ENCODE measurements at regions not wholly inside any gene's neighbourhood (a gene's known extent, or its start where the extent isn't known, plus 50 kb on each side); places are given as distances from the start of the nearest gene placed in this dataset.

DNA sequence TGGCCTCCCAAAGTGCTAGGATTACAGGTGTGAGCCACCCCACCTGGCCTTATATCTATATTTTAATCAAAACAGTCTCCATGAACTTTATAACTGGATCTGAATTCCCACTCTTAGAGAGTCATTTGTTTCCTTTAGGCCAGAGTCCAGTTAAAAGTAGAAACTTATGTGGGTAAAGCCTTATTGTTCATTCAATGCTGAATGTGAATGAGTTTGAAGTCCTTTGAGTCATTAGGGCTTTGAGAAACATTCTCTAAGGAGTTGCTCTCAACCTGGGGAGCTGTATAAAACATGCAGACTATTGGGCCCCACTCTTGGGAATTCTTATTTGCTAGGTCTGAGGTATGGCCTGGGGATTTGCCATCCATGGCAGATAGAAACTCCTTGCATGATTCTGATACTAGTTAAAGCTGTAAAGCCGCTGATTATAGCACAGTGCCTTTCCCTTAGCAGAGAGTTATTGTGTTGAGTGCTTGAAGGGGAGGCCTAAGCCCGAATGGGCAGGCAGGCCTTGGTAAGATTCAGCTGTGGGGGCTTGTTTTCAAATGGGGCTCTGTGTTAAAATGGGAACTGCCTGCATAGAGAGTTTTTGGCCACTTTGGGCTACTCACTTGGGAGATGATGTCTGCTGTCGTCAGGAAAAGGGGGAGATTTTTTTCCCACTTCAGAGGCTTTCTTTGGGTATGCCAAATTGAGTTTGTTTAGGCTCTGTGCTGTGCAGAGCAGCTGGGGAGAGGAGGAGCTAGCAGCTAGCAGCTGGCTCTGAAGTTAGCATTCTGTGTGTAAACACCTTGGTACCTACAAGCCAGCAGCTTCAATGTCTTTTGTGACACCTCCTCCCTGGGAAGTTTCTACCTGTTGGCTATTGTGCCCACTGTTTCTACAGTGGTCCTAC lies 117.5 kb downstream of the DACT1 start:
- Histone ChIP-seq H3K9me3 (no peaks in the 10 kb centered on the region), H3K27me3 (no peaks in the 10 kb centered on the region), H3K36me3 (no peaks in the 10 kb centered on the region), H3K4me1 (peaks cover 0 to 45% (median 4%) of the 10 kb centered on the region in 4 donors), H3K4me3 (no peak overlapping the region), H3K27ac (peak overlapping the region in 2 of 4 donors; percentile 39 to 79)
- TF ChIP-seq, protein P1, sequence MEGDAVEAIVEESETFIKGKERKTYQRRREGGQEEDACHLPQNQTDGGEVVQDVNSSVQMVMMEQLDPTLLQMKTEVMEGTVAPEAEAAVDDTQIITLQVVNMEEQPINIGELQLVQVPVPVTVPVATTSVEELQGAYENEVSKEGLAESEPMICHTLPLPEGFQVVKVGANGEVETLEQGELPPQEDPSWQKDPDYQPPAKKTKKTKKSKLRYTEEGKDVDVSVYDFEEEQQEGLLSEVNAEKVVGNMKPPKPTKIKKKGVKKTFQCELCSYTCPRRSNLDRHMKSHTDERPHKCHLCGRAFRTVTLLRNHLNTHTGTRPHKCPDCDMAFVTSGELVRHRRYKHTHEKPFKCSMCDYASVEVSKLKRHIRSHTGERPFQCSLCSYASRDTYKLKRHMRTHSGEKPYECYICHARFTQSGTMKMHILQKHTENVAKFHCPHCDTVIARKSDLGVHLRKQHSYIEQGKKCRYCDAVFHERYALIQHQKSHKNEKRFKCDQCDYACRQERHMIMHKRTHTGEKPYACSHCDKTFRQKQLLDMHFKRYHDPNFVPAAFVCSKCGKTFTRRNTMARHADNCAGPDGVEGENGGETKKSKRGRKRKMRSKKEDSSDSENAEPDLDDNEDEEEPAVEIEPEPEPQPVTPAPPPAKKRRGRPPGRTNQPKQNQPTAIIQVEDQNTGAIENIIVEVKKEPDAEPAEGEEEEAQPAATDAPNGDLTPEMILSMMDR (IDR thresholded peaks at IDR 0.05): no peak
- TF ChIP-seq POLR2A (IDR thresholded peaks at IDR 0.05): no peak
- no peak for DNase-seq

DNA sequence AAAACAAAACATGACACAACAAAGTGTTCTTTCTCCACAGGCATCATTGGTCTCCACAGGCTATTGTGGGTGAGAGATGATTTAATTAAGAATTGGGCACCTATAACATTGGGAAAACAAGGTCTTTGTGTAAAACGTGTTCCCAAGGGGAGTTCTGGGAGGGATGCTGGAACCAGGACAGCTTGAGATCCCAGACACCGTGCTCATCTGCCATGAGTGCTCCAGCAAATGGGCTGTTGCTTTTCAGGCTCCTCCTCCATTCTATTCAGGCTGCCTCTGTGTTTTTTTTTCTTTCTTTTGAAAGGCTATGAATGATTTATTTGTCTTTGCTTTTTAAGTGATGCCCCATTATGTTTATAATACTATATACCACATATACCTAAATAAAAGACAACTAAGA lies 122.4 kb downstream of the DACT1 start:
- no peak overlapping the region for H3K27ac ChIP-seq
- no peak overlapping the region for H3K4me3 ChIP-seq
- no peaks in the 10 kb centered on the region for H3K27me3 ChIP-seq
- DNase-seq: no peak
- TF ChIP-seq, protein P1 (IDR thresholded peaks at IDR 0.05): no peak
- no peak for TF ChIP-seq POLR2A (IDR thresholded peaks at IDR 0.05)
- H3K9me3 ChIP-seq: no peaks in the 10 kb centered on the region
- H3K36me3 ChIP-seq: no peaks in the 10 kb centered on the region
- peaks cover 0 to 10% (median 2%) of the 10 kb centered on the region in 4 donors for H3K4me1 ChIP-seq

DNA sequence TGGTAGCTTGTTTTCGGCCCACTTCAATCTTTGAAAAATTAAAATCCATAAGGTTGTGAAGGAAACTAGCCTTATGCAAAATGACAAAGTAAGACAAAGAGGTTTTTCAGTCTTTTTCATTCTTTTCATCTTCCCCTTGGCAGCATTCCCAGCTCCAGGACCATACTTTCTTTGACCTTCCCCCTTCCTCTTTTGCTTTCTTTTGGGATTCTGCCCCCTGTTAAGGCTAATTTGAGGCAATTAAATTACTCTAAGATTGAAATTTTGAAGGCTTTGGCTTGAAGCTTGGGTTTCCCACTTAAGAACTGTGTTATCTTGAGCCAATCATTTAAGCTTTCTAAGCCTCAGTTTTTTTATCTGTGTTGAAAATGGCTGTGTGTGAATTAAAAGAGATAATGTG lies 124.9 kb downstream of the DACT1 start:
- Histone ChIP-seq H3K4me1 (no peaks in the 10 kb centered on the region), H3K9me3 (no peaks in the 10 kb centered on the region), H3K27me3 (no peaks in the 10 kb centered on the region), H3K36me3 (no peaks in the 10 kb centered on the region), H3K4me3 (no peak overlapping the region), H3K27ac (no peak overlapping the region)
- TF ChIP-seq POLR2A (IDR thresholded peaks at IDR 0.05): no peak
- TF ChIP-seq, protein P1 (IDR thresholded peaks at IDR 0.05): no peak
- DNase-seq: no peak

DNA sequence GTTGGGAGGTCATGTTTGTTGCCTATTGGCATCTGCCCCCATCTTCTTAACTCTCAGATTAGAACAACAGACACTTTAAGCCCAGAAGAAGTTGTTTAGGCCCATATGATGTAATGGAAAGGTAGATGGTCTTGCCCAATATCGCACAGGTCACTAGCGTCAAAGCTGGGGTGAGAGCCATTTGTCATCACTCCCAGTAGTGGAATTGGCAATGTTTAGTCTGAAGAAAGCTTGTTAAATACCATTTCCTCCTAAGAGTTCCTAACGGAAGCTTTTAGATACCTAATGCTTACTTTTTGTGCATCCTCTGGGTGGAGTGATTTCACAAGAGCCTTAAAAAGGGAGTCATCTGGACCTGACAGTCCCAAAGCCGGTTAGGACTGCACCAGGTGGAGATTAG lies 125.4 kb downstream of the DACT1 start:
- no peak overlapping the region for H3K27ac ChIP-seq
- H3K9me3 ChIP-seq: no peaks in the 10 kb centered on the region
- H3K4me1 ChIP-seq: no peaks in the 10 kb centered on the region

DNA sequence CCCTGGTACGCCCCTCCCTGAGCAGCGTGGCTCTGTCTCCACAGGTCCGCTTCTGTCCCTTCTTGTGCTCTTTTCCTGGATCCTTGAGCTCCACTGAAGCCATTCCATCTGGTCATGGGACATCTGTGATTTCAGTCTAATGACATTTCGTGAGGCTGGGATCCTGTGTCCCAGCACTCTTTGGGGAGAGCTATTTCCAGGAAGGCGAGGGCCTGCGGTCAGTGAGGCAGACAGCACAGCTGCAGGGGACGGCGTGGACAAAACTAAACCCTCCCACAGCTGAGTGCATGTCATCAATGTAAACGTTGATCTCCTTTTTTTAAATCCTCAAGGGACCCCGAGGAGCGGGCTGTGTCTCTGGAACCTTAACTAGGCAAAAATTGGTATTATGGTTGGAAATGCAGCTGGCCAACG lies 127.7 kb downstream of the DACT1 start:
- DNase-seq: no peak

More for the DNA sequence above, 125.4 kb downstream of the DACT1 start:
- no peaks in the 10 kb centered on the region for H3K27me3 ChIP-seq
- no peaks in the 10 kb centered on the region for H3K36me3 ChIP-seq
- H3K4me3 ChIP-seq: no peak overlapping the region
- TF ChIP-seq, protein P1 (IDR thresholded peaks at IDR 0.05): no peak
- TF ChIP-seq POLR2A (IDR thresholded peaks at IDR 0.05): no peak
- DNase-seq: no peak

More for the DNA sequence above, 127.7 kb downstream of the DACT1 start:
- Histone ChIP-seq H3K4me1 (no peaks in the 10 kb centered on the region), H3K36me3 (no peaks in the 10 kb centered on the region), H3K9me3 (no peaks in the 10 kb centered on the region), H3K4me3 (no peak overlapping the region), H3K27me3 (no peaks in the 10 kb centered on the region), H3K27ac (peak overlapping the region in 1 of 4 donors; percentile 56)
- TF ChIP-seq, protein P1 (IDR thresholded peaks at IDR 0.05): no peak
- no peak for TF ChIP-seq POLR2A (IDR thresholded peaks at IDR 0.05)

Measured in Peyer's patch (tissue), 4 donors.